A549 (cell line): ENCODE measurements at regions not wholly inside any gene's neighbourhood (a gene's known extent, or its start where the extent isn't known, plus 50 kb on each side); places are given as distances from the start of the nearest gene placed in this dataset.

Experiments used
- ATAC-seq, 2 experiments: fragments of 200-7000 bp in 1 of 2; fragments of >200 bp in 1 of 2; cut with Nextera tagmentation in 1 of 2; cut with Tn5 transposase in 1 of 2; 3 replicates each; pipeline versions ENCODE4 v1.8.0 to v1.9.1; 2018 to 2020; ENCODE audit warnings: mild to moderate bottlenecking in 1 of 2, moderate library complexity in 1 of 2
- CTCF ChIA-PET: fragments of 300-600 bp; sonication (Branson Sonifier 250); formaldehyde crosslinking; extraction: SDS; loops from one replicate; lab custom pipeline; 2021; ENCODE audit warnings: antibody characterized with exemption, inconsistent platforms; lab: Yijun Ruan, JAX
- POLR2A ChIA-PET: fragments of 350-600 bp; formaldehyde crosslinking; extraction: SDS; loops from one replicate; lab custom pipeline; 2021; ENCODE audit warnings: antibody characterized with exemption, inconsistent platforms; lab: Yijun Ruan, JAX
- DNase-seq, 2 experiments: peaks; one replicate each; pipeline versions ENCODE4 v3.0.0 to v3.0.0-alpha.2; 2011 to 2016; ENCODE audit warnings: low read depth in 1 of 2, low spot score in 1 of 2
- FAIRE-seq: peaks from 2 replicates; lab custom pipeline; 2011; peaks lifted over from hg19 to GRCh38; lab: Jason Lieb, UNC
- H3K27ac ChIP-seq, 2 experiments: fragments of >200 bp; sonication (Bioruptor Twin); formaldehyde crosslinking; 3 replicates each; pipeline ENCODE4 v1.5.1; 2016 to 2017
- H3K4me1 ChIP-seq: fragments of >200 bp; sonication (Bioruptor Twin); formaldehyde crosslinking; 3 replicates; pipeline ENCODE4 v1.6.1; 2016
- H3K4me2 ChIP-seq: fragments of >200 bp; sonication (Bioruptor Twin); formaldehyde crosslinking; 3 replicates; pipeline ENCODE4 v1.6.1; 2016
- H3K4me3 ChIP-seq: fragments of >200 bp; sonication (Bioruptor Twin); formaldehyde crosslinking; 3 replicates; pipeline ENCODE4 v1.5.1; 2016
- H3K9me3 ChIP-seq: fragments of >200 bp; sonication (Bioruptor Twin); formaldehyde crosslinking; 3 replicates; pipeline ENCODE4 v1.6.1; 2016
- CEBPB ChIP-seq, 2 experiments: fragments of >200 bp in 1 of 2; sonication (Bioruptor Twin) in 1 of 2; formaldehyde crosslinking in 1 of 2; IDR thresholded peaks; 2 replicates each; pipeline ENCODE4 v1.6.1; 2012 to 2016
- CHD4 ChIP-seq: fragments of 200-600 bp; sonication (generic); IDR thresholded peaks from 2 replicates; pipeline ENCODE4 v1.6.1; 2016; ENCODE audit warnings: antibody characterized with exemption, mild to moderate bottlenecking, borderline replicate concordance
- E2F6 ChIP-seq: IDR thresholded peaks from 2 replicates; pipeline ENCODE4 v1.6.1; 2012; ENCODE audit warnings: low read depth, borderline replicate concordance
- ELK1 ChIP-seq: fragments of 150-350 bp; IDR thresholded peaks from 2 replicates; pipeline ENCODE4 v1.6.1; 2014; ENCODE audit warnings: low read depth, mild to moderate bottlenecking, low read length
- EP300 ChIP-seq, 2 experiments: fragments of >200 bp; sonication (Bioruptor Twin); formaldehyde crosslinking; IDR thresholded peaks; 2 replicates in 1 of 2; 3 replicates in 1 of 2; pipeline ENCODE4 v1.6.1; 2016 to 2017
- HES2 ChIP-seq: fragments of >200 bp; sonication (Bioruptor Twin); formaldehyde crosslinking; IDR thresholded peaks from 2 replicates; pipeline ENCODE4 v1.6.1; 2016
- HMGXB4 ChIP-seq: fragments of 250-450 bp; sonication (Bioruptor Pico); IDR thresholded peaks from 2 replicates; pipeline ENCODE4 v1.5.0; 2021; ENCODE audit warnings: mild to moderate bottlenecking, moderate library complexity, borderline replicate concordance
- HOXB13 ChIP-seq: fragments of 250-450 bp; sonication (Bioruptor Pico); IDR thresholded peaks from 2 replicates; pipeline ENCODE4 v1.5.0; 2020; ENCODE audit warnings: low read depth, mild to moderate bottlenecking, moderate library complexity
- HOXB5 ChIP-seq: fragments of 250-450 bp; sonication (Bioruptor Pico); IDR thresholded peaks from 2 replicates; pipeline ENCODE4 v1.5.0; 2020; ENCODE audit warnings: mild to moderate bottlenecking, moderate library complexity
- MAFK ChIP-seq: fragments of 450-650 bp; IDR thresholded peaks from 2 replicates; pipeline ENCODE4 v1.6.1; 2014; ENCODE audit not compliant: partially characterized antibody
- MAX ChIP-seq: IDR thresholded peaks from 2 replicates; pipeline ENCODE4 v1.6.1; 2012
- MYC ChIP-seq: IDR thresholded peaks from 2 replicates; pipeline ENCODE4 v1.6.1; 2012; ENCODE audit warnings: mild to moderate bottlenecking, inconsistent platforms, low read length, improper control_type of control experiment, borderline replicate concordance
- NFE2L2 ChIP-seq: fragments of 150-350 bp; conservative IDR thresholded peaks from 2 replicates; pipeline ENCODE4 v1.6.1; 2014; ENCODE audit warnings: low read length
- NPAS2 ChIP-seq: fragments of 250-450 bp; sonication (Bioruptor Pico); IDR thresholded peaks from 2 replicates; pipeline ENCODE4 v1.8.0; 2022; ENCODE audit warnings: mild to moderate bottlenecking, moderate library complexity, borderline replicate concordance
- PBX3 ChIP-seq: IDR thresholded peaks from 2 replicates; pipeline ENCODE4 v1.6.1; 2012
- PHF8 ChIP-seq: fragments of 200-600 bp; sonication (generic); IDR thresholded peaks from 2 replicates; pipeline ENCODE4 v1.6.1; 2016; ENCODE audit warnings: low read depth, mild to moderate bottlenecking, antibody characterized with exemption, moderate library complexity, borderline replicate concordance
- RAD21 ChIP-seq, 2 experiments: fragments of >200 bp in 1 of 2; sonication (Bioruptor Twin) in 1 of 2; formaldehyde crosslinking in 1 of 2; IDR thresholded peaks in 1 of 2; conservative IDR thresholded peaks in 1 of 2; 2 replicates in 1 of 2; 3 replicates in 1 of 2; pipeline ENCODE4 v1.6.1; 2012 to 2018; ENCODE audit warnings: inconsistent platforms in 1 of 2
- WGBS: methylation state at CpG from one replicate; pipeline ENCODE4 v1.1.6; 2017; ENCODE audit errors: missing lambda C conversion rate; 5-methylcytosine and 5-hydroxymethylcytosine counted together

GRCh38 chr1:67919274-67920072, 86.2 kb upstream of the GNG12 start:
- CTCF ChIA-PET, result interaction anchor here (0.7 kb wide), 1 partner anchor 8 kb away, joined by 4 read pairs; no protein-coding TSS in a partner anchor
- no peaks in the 10 kb centered on the region for H3K9me3 ChIP-seq
- TF ChIP-seq PBX3 (no peak), ELK1 (no peak), HOXB5 (no peak), HMGXB4 (CRISPR knock-in tag) (no peak), EP300 (IDR thresholded peaks at IDR 0.05) (no peak), NPAS2 (CRISPR knock-in tag) (no peak), PHF8 (no peak), MAFK (no peak), HES2 (no peak), CHD4 (no peak), NFE2L2 (no peak), MYC (no peak)
- FAIRE-seq (no peak), ATAC-seq (no peak), DNase-seq (no peak)
- peak overlapping the region in 1 of 2 experiments; percentile 63; a peak in 2 of 6 replicates for H3K27ac ChIP-seq
- 76% methylated on average over 10 of the region's 10 CpGs for WGBS
- H3K4me2 ChIP-seq, result no peak overlapping the region
- POLR2A ChIA-PET, result no interaction called here
- no peaks in the 10 kb centered on the region for H3K4me1 ChIP-seq
- H3K4me3 ChIP-seq, result no peak overlapping the region

GRCh38 chr1:67918067-67918466, 84.8 kb upstream of the GNG12 start:
- FAIRE-seq (no peak), ATAC-seq (no peak), DNase-seq (no peak)
- WGBS, result 82% methylated on average over 2 of the region's 2 CpGs
- POLR2A ChIA-PET, result no interaction called here
- CTCF ChIA-PET, result no interaction called here
- no peaks in the 10 kb centered on the region for H3K4me1 ChIP-seq
- no peak for TF ChIP-seq HOXB13 (CRISPR knock-in tag)
- no peak for TF ChIP-seq NFE2L2
- TF ChIP-seq MAX, result no peak
- TF ChIP-seq CEBPB (IDR thresholded peaks at IDR 0.05), result no peak
- no peak for TF ChIP-seq E2F6
- no peak overlapping the region for H3K4me2 ChIP-seq
- no peak overlapping the region for H3K4me3 ChIP-seq
- no peak overlapping the region for H3K27ac ChIP-seq
- no peaks in the 10 kb centered on the region for H3K9me3 ChIP-seq

GRCh38 chr1:67917006-67917405, 83.7 kb upstream of the GNG12 start:
- Histone ChIP-seq H3K9me3 (no peaks in the 10 kb centered on the region), H3K27ac (no peak overlapping the region), H3K4me1 (no peaks in the 10 kb centered on the region), H3K4me3 (no peak overlapping the region), H3K4me2 (no peak overlapping the region)
- TF ChIP-seq RAD21 (conservative IDR thresholded peaks at IDR 0.05 in 1 of 2, IDR thresholded peaks at IDR 0.05 in 1 of 2), result no peak
- TF ChIP-seq MAX, result no peak
- TF ChIP-seq NPAS2 (CRISPR knock-in tag), result no peak
- DNase-seq (no peak), FAIRE-seq (no peak), ATAC-seq (no peak)
- ChIA-PET CTCF (no interaction called here), POLR2A (no interaction called here)
